ENCODE measurements at regions not wholly inside any gene's neighbourhood (a gene's known extent, or its start where the extent isn't known, plus 50 kb on each side); places are given as distances from the start of the nearest gene placed in this dataset.
"Not testable (repeated sequence)": the region's sequence is repeated elsewhere in the genome, so short reads cannot be mapped to it uniquely, and the experiment has no call there.

- Histone ChIP-seq H4K20me1 (replicated peaks; ENCODE audit: control insufficient read depth, extremely low read depth, insufficient read depth, low read length) (no peaks in the 10 kb centered on the region), H3K4me3 (replicated peaks in 1 of 3; ENCODE audit: insufficient read depth in 1 of 3, low read depth in 1 of 3, low read length in 3 of 3) (no peak overlapping the region), H3K4me2 (ENCODE audit: insufficient read depth, low read length) (no peak overlapping the region), H3K9me1 (replicated peaks; ENCODE audit: control insufficient read depth, extremely low read depth, insufficient read depth, low read length) (no peaks in the 10 kb centered on the region), H3K27me3 (ENCODE audit: control insufficient read depth in 2 of 2, insufficient read depth in 2 of 2, low read length in 2 of 2) (no peaks in the 10 kb centered on the region), H3K4me1 (ENCODE audit: control insufficient read depth, extremely low read depth, insufficient read depth, low read length) (no peaks in the 10 kb centered on the region), H3K36me3 (ENCODE audit: control insufficient read depth in 2 of 2, extremely low read depth in 1 of 2, insufficient read depth in 2 of 2, low read length in 2 of 2) (no peaks in the 10 kb centered on the region), H2AFZ (ENCODE audit: low read depth, low read length) (no peak overlapping the region), H3K9ac (replicated peaks; ENCODE audit: extremely low read depth, insufficient read depth, low read length) (no peak overlapping the region), H3K79me2 (ENCODE audit: control insufficient read depth, insufficient read depth, low read length) (no peaks in the 10 kb centered on the region), H3K27ac (ENCODE audit: insufficient read depth, low read depth, low read length) (no peak overlapping the region), H3K9me3 (replicated peaks; ENCODE audit: control insufficient read depth, insufficient read depth, low read length) (no peaks in the 10 kb centered on the region)
- intact Hi-C loops (cut with micrococcal nuclease) (no loop called here), dilution Hi-C loops (cut with MboI; ENCODE audit: extremely low pct_ligation_motif_present, low sequenced_read_pairs) (no loop called here)
- DNase-seq (ENCODE audit: low read depth, low spot score) = no peak
- CTCF ChIA-PET = no interaction called here
- POLR2A ChIA-PET = no interaction called here
- no TSS peak for BruUV-seq (replicated peaks)
- no peak for FAIRE-seq
- no peak for TF ChIP-seq POLR2A (IDR thresholded peaks at IDR 0.05; ENCODE audit: low read depth, low read length)
Measured at GRCh38 chr3:96576935-96577334, 237.5 kb upstream of the EPHA6 start.

- dilution Hi-C loops (cut with MboI; ENCODE audit: extremely low pct_ligation_motif_present, low sequenced_read_pairs) (no loop called here), intact Hi-C loops (cut with micrococcal nuclease) (loop anchor here (5.0 kb wide), 1 partner anchor 122 kb away; no protein-coding TSS in a partner anchor)
- CTCF ChIA-PET = no interaction called here
- H3K9me1 ChIP-seq (replicated peaks; ENCODE audit: control insufficient read depth, extremely low read depth, insufficient read depth, low read length) = no peaks in the 10 kb centered on the region
- BruUV-seq (replicated peaks) = no TSS peak
- H3K36me3 ChIP-seq (ENCODE audit: control insufficient read depth in 2 of 2, extremely low read depth in 1 of 2, insufficient read depth in 2 of 2, low read length in 2 of 2) = no peaks in the 10 kb centered on the region
- no peaks in the 10 kb centered on the region for H3K79me2 ChIP-seq (ENCODE audit: control insufficient read depth, insufficient read depth, low read length)
- DNase-seq (ENCODE audit: low read depth, low spot score) = no peak
- no peaks in the 10 kb centered on the region for H4K20me1 ChIP-seq (replicated peaks; ENCODE audit: control insufficient read depth, extremely low read depth, insufficient read depth, low read length)
- H2AFZ ChIP-seq (ENCODE audit: low read depth, low read length) = no peak overlapping the region
- FAIRE-seq = no peak
- no peak overlapping the region for H3K27ac ChIP-seq (ENCODE audit: insufficient read depth, low read depth, low read length)
- no peaks in the 10 kb centered on the region for H3K4me1 ChIP-seq (ENCODE audit: control insufficient read depth, extremely low read depth, insufficient read depth, low read length)
- H3K9ac ChIP-seq (replicated peaks; ENCODE audit: extremely low read depth, insufficient read depth, low read length) = no peak overlapping the region
- no peak overlapping the region for H3K4me2 ChIP-seq (ENCODE audit: insufficient read depth, low read length)
- no peak overlapping the region for H3K4me3 ChIP-seq (replicated peaks in 1 of 3; ENCODE audit: insufficient read depth in 1 of 3, low read depth in 1 of 3, low read length in 3 of 3)
- no peak for TF ChIP-seq FOS (IDR thresholded peaks at IDR 0.05; ENCODE audit: borderline replicate concordance, insufficient read depth, low read length)
- H3K27me3 ChIP-seq (ENCODE audit: control insufficient read depth in 2 of 2, insufficient read depth in 2 of 2, low read length in 2 of 2) = no peaks in the 10 kb centered on the region
- POLR2A ChIA-PET = no interaction called here
- H3K9me3 ChIP-seq (replicated peaks; ENCODE audit: control insufficient read depth, insufficient read depth, low read length) = no peaks in the 10 kb centered on the region
Measured at GRCh38 chr3:96584066-96584465, 230.3 kb upstream of the EPHA6 start.

- dilution Hi-C loops (cut with MboI; ENCODE audit: extremely low pct_ligation_motif_present, low sequenced_read_pairs); H3K9me1 ChIP-seq (replicated peaks; ENCODE audit: control insufficient read depth, extremely low read depth, insufficient read depth, low read length); H3K4me3 ChIP-seq (replicated peaks in 1 of 3; ENCODE audit: insufficient read depth in 1 of 3, low read depth in 1 of 3, low read length in 3 of 3); BruUV-seq (replicated peaks); CTCF ChIA-PET; H3K9me3 ChIP-seq (replicated peaks; ENCODE audit: control insufficient read depth, insufficient read depth, low read length); H2AFZ ChIP-seq (ENCODE audit: low read depth, low read length); H3K4me2 ChIP-seq (ENCODE audit: insufficient read depth, low read length); FAIRE-seq; H3K36me3 ChIP-seq (ENCODE audit: control insufficient read depth in 2 of 2, extremely low read depth in 1 of 2, insufficient read depth in 2 of 2, low read length in 2 of 2); intact Hi-C loops (cut with micrococcal nuclease); DNase-seq (ENCODE audit: low read depth, low spot score); H3K27ac ChIP-seq (ENCODE audit: insufficient read depth, low read depth, low read length); POLR2A ChIA-PET; H3K79me2 ChIP-seq (ENCODE audit: control insufficient read depth, insufficient read depth, low read length); H3K27me3 ChIP-seq (ENCODE audit: control insufficient read depth in 2 of 2, insufficient read depth in 2 of 2, low read length in 2 of 2); H3K9ac ChIP-seq (replicated peaks; ENCODE audit: extremely low read depth, insufficient read depth, low read length); H4K20me1 ChIP-seq (replicated peaks; ENCODE audit: control insufficient read depth, extremely low read depth, insufficient read depth, low read length); H3K4me1 ChIP-seq (ENCODE audit: control insufficient read depth, extremely low read depth, insufficient read depth, low read length): not testable (repeated sequence)
Measured at GRCh38 chr3:96606865-96607264, 207.5 kb upstream of the EPHA6 start.

All from endothelial cell of umbilical vein (primary cell).